ENCODE measurements at regions not wholly inside any gene's neighbourhood (a gene's known extent, or its start where the extent isn't known, plus 50 kb on each side); places are given as distances from the start of the nearest gene placed in this dataset.

GRCh38 chr4:84232309-84233095 is 266.6 kb downstream of the NKX6-1 start:
- TF ChIP-seq POLR2A (IDR thresholded peaks at IDR 0.05; ENCODE audit: low read depth, low read length): no peak
- TF ChIP-seq POLR2AphosphoS5 (IDR thresholded peaks at IDR 0.05; ENCODE audit: low read depth, low read length): no peak
- TF ChIP-seq TAF1 (IDR thresholded peaks at IDR 0.05; ENCODE audit: low read depth, low read length): no peak
- TF ChIP-seq PAX5 (IDR thresholded peaks at IDR 0.05; ENCODE audit: insufficient read depth, low read length, severe bottlenecking): no peak
- TF ChIP-seq SPI1 (IDR thresholded peaks at IDR 0.05; ENCODE audit: low read depth, low read length): no peak
